Gastroesophageal sphincter (tissue), 3 donors: ENCODE measurements at regions not wholly inside any gene's neighbourhood (a gene's known extent, or its start where the extent isn't known, plus 50 kb on each side); places are given as distances from the start of the nearest gene placed in this dataset.

ENCODE experiments used
- CTCF ChIP-seq, 4 experiments: fragments of 200-600 bp in 2 of 4; fragments of 450-650 bp in 2 of 4; sonication (generic) in 1 of 4; IDR thresholded peaks; one replicate each; pipeline ENCODE4 v1.5.1; 2017 to 2019; ENCODE audit warnings: antibody characterized with exemption in 4 of 4, mild to moderate bottlenecking in 2 of 4, moderate library complexity in 2 of 4
- POLR2A ChIP-seq, 2 donors: fragments of 450-650 bp; IDR thresholded peaks; one replicate each; pipeline ENCODE4 v1.6.1; 2017; ENCODE audit warnings: antibody characterized with exemption in 2 of 2, mild to moderate bottlenecking in 2 of 2, moderate library complexity in 1 of 2

GRCh38 chr19:28257396-28257795, 955.6 kb downstream of the UQCRFS1 start:
- TF ChIP-seq CTCF (IDR thresholded peaks at IDR 0.05) (no peak), POLR2A (IDR thresholded peaks at IDR 0.05) (no peak)
